SK-N-SH treated with all-trans-retinoic acid at 6 μM for 48 hours (cell line): ENCODE measurements at regions not wholly inside any gene's neighbourhood (a gene's known extent, or its start where the extent isn't known, plus 50 kb on each side); places are given as distances from the start of the nearest gene placed in this dataset.

Experiments used
- ATAC-seq: fragments of 200-7000 bp; cut with Tn5 transposase; 3 replicates; pipeline ENCODE4 v1.9.1; 2020; ENCODE audit warnings: mild to moderate bottlenecking, moderate library complexity
- BACH2 ChIP-seq: fragments of 250-450 bp; sonication (Bioruptor Pico); IDR thresholded peaks from 2 replicates; pipeline ENCODE4 v1.9.0; 2021; ENCODE audit warnings: mild to moderate bottlenecking, borderline replicate concordance
- CSDC2 ChIP-seq: fragments of 250-450 bp; sonication (Bioruptor Pico); IDR thresholded peaks from 2 replicates; pipeline ENCODE4 v1.5.0; 2020; ENCODE audit warnings: mild to moderate bottlenecking, moderate library complexity
- ESRRG ChIP-seq: fragments of 250-450 bp; sonication (Bioruptor Pico); IDR thresholded peaks from 2 replicates; pipeline ENCODE4 v1.6.1; 2021; ENCODE audit warnings: mild to moderate bottlenecking
- GLIS3 ChIP-seq: fragments of 250-450 bp; sonication (Bioruptor Pico); IDR thresholded peaks from 2 replicates; pipeline ENCODE4 v1.5.0; 2020; ENCODE audit warnings: mild to moderate bottlenecking, moderate library complexity
- PATZ1 ChIP-seq: fragments of 250-450 bp; sonication (Bioruptor Pico); IDR thresholded peaks from 2 replicates; pipeline ENCODE4 v1.8.0; 2020; ENCODE audit warnings: mild to moderate bottlenecking, moderate library complexity, borderline replicate concordance
- POU6F1 ChIP-seq: fragments of 250-450 bp; sonication (Bioruptor Pico); IDR thresholded peaks from 2 replicates; pipeline ENCODE4 v1.8.0; 2021; ENCODE audit warnings: low read depth, mild to moderate bottlenecking, moderate library complexity, borderline replicate concordance
- PPARA ChIP-seq: fragments of 250-450 bp; sonication (Bioruptor Pico); IDR thresholded peaks from 2 replicates; pipeline ENCODE4 v1.5.0; 2020; ENCODE audit warnings: mild to moderate bottlenecking, borderline replicate concordance
- SNAI2 ChIP-seq: fragments of 250-450 bp; sonication (Bioruptor Pico); IDR thresholded peaks from 2 replicates; pipeline ENCODE4 v1.5.0; 2020; ENCODE audit warnings: mild to moderate bottlenecking, moderate library complexity
- TCF4 ChIP-seq: fragments of 250-450 bp; sonication (Bioruptor Pico); IDR thresholded peaks from 2 replicates; pipeline ENCODE4 v1.8.0; 2021; ENCODE audit warnings: mild to moderate bottlenecking, moderate library complexity, borderline replicate concordance
- TOX ChIP-seq: fragments of 250-450 bp; sonication (Bioruptor Pico); IDR thresholded peaks from 2 replicates; pipeline ENCODE4 v1.8.0; 2021; ENCODE audit warnings: mild to moderate bottlenecking, moderate library complexity, borderline replicate concordance
- TSHZ2 ChIP-seq: fragments of 250-450 bp; sonication (Bioruptor Pico); IDR thresholded peaks from 2 replicates; pipeline ENCODE4 v1.5.0; 2020; ENCODE audit warnings: mild to moderate bottlenecking, moderate library complexity
- ZFP3 ChIP-seq: fragments of 250-450 bp; sonication (Bioruptor Pico); IDR thresholded peaks from 2 replicates; pipeline ENCODE4 v1.5.0; 2020; ENCODE audit warnings: mild to moderate bottlenecking, moderate library complexity
- ZFP30 ChIP-seq: fragments of 450-650 bp; formaldehyde crosslinking; IDR thresholded peaks from 2 replicates; pipeline ENCODE4 v1.5.0; 2022; ENCODE audit warnings: mild to moderate bottlenecking, moderate library complexity
- ZNF565 ChIP-seq: fragments of 450-650 bp; formaldehyde crosslinking; conservative IDR thresholded peaks from 2 replicates; pipeline ENCODE4 v1.5.0; 2020; ENCODE audit warnings: low read depth, mild to moderate bottlenecking, moderate library complexity
- ZNF70 ChIP-seq: fragments of 450-650 bp; formaldehyde crosslinking; IDR thresholded peaks from 2 replicates; pipeline ENCODE4 v1.5.0; 2020; ENCODE audit warnings: mild to moderate bottlenecking, moderate library complexity
- ZNF8 ChIP-seq: fragments of 450-650 bp; formaldehyde crosslinking; IDR thresholded peaks from 2 replicates; pipeline ENCODE4 v1.5.0; 2020; ENCODE audit warnings: mild to moderate bottlenecking, moderate library complexity
- TF ChIP-seq, protein P1 (sequence below): fragments of 250-450 bp; sonication (Bioruptor Pico); IDR thresholded peaks from 2 replicates; pipeline ENCODE4 v1.5.1; 2020; ENCODE audit warnings: low read depth, mild to moderate bottlenecking, moderate library complexity

GRCh38 chr12:105945880-105946279 lies 192.9 kb downstream of the NUAK1 start:
- no peak for TF ChIP-seq BACH2 (CRISPR knock-in tag)
- TF ChIP-seq ESRRG: no peak
- no peak for TF ChIP-seq CSDC2
- TF ChIP-seq, protein P1, sequence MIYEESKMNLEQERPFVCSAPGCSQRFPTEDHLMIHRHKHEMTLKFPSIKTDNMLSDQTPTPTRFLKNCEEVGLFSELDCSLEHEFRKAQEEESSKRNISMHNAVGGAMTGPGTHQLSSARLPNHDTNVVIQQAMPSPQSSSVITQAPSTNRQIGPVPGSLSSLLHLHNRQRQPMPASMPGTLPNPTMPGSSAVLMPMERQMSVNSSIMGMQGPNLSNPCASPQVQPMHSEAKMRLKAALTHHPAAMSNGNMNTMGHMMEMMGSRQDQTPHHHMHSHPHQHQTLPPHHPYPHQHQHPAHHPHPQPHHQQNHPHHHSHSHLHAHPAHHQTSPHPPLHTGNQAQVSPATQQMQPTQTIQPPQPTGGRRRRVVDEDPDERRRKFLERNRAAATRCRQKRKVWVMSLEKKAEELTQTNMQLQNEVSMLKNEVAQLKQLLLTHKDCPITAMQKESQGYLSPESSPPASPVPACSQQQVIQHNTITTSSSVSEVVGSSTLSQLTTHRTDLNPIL (CRISPR knock-in tag): no peak
- TF ChIP-seq GLIS3 (CRISPR knock-in tag): no peak
- no peak for ATAC-seq

DNA sequence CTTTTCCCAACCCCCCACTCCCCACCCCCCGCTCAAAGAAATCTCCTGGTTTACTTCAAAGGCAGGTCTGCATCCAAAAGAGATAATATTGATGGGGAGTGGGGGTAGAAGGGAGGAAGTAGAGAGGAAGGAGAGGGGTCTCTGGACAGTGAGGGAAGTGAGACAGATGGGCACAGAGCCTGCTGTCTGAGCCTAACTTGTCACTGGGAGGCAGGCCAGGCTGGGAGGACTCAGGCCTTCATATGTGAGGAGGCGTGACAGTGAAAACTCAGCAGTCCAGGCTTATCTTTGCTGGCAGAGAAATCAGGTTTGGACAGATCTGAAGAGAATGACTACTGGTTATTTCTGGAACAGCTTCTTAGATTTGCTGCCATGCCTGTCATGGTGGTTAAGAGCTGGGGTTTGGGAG lies 192.3 kb downstream of the NUAK1 start:
- no peak for ATAC-seq
- TF ChIP-seq POU6F1 (CRISPR knock-in tag): no peak

- no peak for TF ChIP-seq TSHZ2 (CRISPR knock-in tag)
- TF ChIP-seq, protein P1 (CRISPR knock-in tag): no peak
- no peak for TF ChIP-seq SNAI2 (CRISPR knock-in tag)
- no peak for TF ChIP-seq ZFP3 (CRISPR knock-in tag)
- no peak for TF ChIP-seq PPARA
- no peak for ATAC-seq
These were observed 190.8 kb downstream of the NUAK1 start for GRCh38 chr12:105947906-105948305.

GRCh38 chr12:105948331-105948730 lies 190.4 kb downstream of the NUAK1 start:
- no peak for ATAC-seq
- TF ChIP-seq GLIS3 (CRISPR knock-in tag): no peak
- no peak for TF ChIP-seq BACH2 (CRISPR knock-in tag)
- TF ChIP-seq ZNF8: no peak
- no peak for TF ChIP-seq ESRRG
- TF ChIP-seq TSHZ2 (CRISPR knock-in tag): no peak
- no peak for TF ChIP-seq PATZ1 (CRISPR knock-in tag)
- TF ChIP-seq, all 23 proteins: peak for 0

DNA sequence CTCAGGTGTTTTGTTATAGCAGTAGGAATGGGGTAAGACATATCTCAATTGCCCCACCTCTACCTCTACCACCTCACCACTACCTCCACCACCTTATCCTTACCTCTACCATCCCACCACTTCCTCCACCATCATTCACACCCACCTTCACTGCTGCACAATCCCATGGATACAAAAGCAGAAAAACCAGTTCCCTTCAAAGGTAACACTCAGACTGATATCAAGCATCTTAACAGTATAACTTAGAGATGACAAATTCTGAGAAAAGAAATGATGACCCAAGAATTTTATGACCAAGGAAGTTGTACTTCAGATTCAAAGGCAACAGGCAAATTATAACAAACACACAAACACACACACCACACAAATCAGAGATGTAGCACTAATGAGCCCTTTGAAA lies 189.4 kb downstream of the NUAK1 start:
- no peak for ATAC-seq
- TF ChIP-seq ZNF8: no peak
- no peak for TF ChIP-seq ZFP30 (CRISPR knock-in tag)
- no peak for TF ChIP-seq ZFP3 (CRISPR knock-in tag)
- no peak for TF ChIP-seq ZNF70 (CRISPR knock-in tag)
- TF ChIP-seq ZNF565 (CRISPR knock-in tag): no peak
- TF ChIP-seq GLIS3 (CRISPR knock-in tag): no peak
- TF ChIP-seq TOX: no peak
- TF ChIP-seq PATZ1 (CRISPR knock-in tag): no peak
- no peak for TF ChIP-seq CSDC2
- TF ChIP-seq TCF4 (CRISPR knock-in tag): no peak
